ENCODE measurements at regions not wholly inside any gene's neighbourhood (a gene's known extent, or its start where the extent isn't known, plus 50 kb on each side); places are given as distances from the start of the nearest gene placed in this dataset.
A peak's percentile ranks its signal among the peaks of the same experiment; 100 is the strongest.

DNA sequence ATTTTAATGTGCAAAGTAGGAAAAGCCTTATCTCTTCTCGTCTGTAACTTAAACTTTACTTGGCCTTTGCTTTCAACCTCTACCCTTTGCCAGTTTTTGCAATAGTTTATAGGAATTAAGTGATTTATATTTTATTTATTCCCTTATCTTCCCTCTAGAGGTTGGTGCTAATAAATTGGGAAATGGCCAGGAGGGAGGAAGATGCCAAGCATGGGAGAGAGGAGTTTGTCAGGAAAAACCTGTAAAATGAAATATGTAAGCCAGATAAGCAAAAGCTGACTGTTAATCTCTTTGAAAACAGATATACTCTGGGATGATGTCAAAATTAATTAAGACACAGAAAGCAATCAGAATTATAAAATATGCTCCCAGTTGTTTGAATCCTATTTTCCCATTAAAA is 484.5 kb downstream of the NR2F1-AS1 start:
- no peak for DNase-seq

- DNase-seq: peak; percentile 4
Observed at GRCh38 chr5:93092349-93093105, 488.5 kb downstream of the NR2F1-AS1 start.

- DNase-seq: no peak
Observed at GRCh38 chr5:93090698-93091097, 490.3 kb downstream of the NR2F1-AS1 start.

- no peak for DNase-seq
Observed at GRCh38 chr5:93088592-93089389, 492.2 kb downstream of the NR2F1-AS1 start.

GRCh38 chr5:93087326-93087725 is 493.7 kb downstream of the NR2F1-AS1 start:
- DNase-seq: no peak

DNA sequence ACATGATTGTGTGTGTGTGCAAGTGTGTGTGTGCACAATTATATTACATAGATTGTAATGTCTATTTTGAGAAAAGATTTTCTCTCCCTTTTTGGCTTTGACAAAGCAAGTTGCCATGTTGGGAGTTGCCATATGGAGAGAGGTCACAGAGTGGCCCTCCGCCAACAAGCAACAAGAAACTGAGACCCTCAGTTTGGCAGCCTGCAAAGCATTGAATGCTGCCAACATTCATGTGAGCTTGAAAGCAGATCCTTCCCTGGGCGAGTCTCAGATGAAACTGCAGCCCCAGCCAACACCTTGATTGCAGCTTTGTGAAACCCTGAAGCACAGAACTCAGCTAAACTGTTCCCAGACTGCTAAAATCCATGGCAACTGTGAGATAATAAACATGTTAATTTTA is 498.0 kb downstream of the NR2F1-AS1 start:
- no peak for DNase-seq

DNA sequence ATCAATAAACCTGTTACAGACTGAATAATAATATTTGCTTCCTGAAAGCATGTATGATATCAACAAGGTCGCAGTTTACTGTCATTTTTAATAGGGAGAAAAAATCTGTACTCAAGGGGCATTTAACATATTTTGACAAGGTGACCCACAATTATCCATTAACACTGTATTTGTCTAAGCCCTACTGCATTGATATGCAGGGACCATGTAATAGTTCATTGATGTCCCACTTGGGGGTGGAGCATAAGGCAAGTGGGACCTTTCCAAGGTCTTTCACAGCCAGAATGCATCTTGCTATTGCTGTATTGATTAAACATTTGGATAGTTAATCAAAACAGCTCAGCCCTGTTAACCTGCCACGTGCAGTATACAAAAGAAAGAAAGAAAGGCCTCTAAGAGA is 502.0 kb downstream of the NR2F1-AS1 start:
- no peak for DNase-seq

GRCh38 chr5:93078082-93079038 is 502.7 kb downstream of the NR2F1-AS1 start:
- DNase-seq: no peak

DNA sequence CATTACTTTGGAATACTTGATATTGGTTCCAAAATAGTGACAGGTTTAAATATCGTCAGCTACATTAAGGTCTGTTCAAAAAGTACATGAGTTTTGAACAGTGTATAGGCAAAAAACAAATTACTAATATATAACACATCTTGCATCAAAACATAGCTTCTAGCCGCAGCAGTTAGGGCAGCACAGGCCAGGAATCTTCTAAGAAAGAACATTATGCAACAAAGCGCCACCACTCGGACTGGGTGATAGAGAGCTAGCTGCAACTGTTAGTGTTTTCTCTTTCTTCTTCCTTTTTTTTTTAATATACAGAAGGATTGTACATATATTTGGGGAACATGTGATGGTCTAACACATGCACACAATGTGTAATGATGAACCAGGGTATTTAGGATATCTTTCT is 504.5 kb downstream of the NR2F1-AS1 start:
- no peak for DNase-seq

GRCh38 chr5:93076096-93076495 is 504.9 kb downstream of the NR2F1-AS1 start:
- no peak for DNase-seq

DNA sequence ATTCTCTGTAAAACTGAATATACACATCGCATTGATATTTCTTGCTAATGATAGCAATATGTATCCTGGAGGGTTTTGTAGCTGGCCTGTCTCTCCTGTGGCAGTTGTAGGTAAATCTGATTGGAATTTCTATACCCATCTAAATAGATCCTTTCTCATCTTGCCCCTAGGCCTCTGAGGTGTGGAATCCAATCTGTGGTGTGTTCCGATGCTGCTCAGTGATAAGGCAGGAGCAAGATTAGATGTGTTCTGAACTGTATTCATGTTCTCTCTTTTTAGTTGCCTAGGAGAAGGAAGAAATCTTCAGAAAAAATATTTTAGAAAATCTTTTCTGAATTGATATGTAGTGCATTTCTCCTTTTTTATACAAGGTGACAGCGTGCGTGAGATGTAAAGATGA is 507.5 kb downstream of the NR2F1-AS1 start:
- no peak for DNase-seq

GRCh38 chr5:93072831-93073459 is 508.1 kb downstream of the NR2F1-AS1 start:
- no peak for DNase-seq

DNA sequence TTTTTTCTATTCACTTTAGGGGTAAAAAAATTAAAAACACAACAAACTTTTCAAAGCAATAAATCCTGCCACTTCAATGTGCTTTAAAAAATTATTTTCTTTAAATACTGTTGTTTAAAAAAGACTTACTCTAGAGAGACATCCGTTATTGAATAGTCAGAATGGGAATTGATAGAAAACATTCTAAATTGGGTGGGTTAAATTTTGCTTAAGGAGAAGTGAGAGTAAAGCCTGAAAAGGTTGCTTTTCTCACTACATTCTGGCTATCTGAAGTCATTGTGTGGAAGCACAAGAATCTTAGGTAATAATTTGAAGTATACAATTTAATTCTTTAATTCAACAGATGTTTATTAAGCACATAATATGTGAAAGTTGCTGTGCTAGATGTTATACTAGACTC is 509.3 kb downstream of the NR2F1-AS1 start:
- DNase-seq: no peak

DNA sequence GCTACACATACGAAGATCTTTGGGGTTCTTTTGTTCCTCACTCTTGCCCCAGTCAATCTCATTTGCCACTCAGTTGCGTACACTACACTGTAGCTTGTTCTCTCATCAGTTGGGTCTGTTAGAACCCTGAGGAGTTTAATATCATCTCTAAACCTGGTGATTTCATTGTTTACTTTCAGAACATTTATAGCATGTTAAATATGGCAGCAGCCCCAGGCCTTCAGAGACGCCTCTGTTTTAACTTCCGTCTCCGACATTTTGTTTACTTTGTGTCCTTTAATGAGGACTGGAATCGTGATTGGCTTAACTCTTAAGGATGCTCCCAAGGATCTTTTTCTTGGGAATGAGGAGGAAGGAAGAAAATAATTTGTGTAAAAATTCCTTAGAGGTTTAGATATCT is 510.1 kb downstream of the NR2F1-AS1 start:
- no peak for DNase-seq

GRCh38 chr5:93069276-93069675 is 511.7 kb downstream of the NR2F1-AS1 start:
- no peak for DNase-seq

- peak; percentile 9 for DNase-seq
Observed at GRCh38 chr5:93062548-93062947, 518.5 kb downstream of the NR2F1-AS1 start.

DNA sequence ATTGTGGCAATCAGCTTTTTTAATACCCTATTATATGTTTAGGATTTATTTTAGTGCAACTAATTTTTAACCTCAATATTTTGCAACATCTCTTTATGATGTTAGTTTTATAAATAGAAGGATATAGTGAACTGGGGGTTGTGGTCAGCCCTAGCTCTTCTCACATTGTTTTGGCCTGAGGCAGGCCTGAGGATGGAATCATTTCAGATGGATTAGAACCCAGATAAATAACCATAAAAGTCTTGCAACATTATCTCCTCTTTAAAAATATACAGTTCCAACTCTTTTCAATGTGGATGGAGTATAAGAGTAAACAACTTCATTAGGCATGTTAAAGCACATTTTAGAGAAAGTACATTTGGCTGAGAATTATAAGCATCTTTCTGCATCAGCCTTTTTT is 522.7 kb downstream of the NR2F1-AS1 start:
- no peak for DNase-seq

DNA sequence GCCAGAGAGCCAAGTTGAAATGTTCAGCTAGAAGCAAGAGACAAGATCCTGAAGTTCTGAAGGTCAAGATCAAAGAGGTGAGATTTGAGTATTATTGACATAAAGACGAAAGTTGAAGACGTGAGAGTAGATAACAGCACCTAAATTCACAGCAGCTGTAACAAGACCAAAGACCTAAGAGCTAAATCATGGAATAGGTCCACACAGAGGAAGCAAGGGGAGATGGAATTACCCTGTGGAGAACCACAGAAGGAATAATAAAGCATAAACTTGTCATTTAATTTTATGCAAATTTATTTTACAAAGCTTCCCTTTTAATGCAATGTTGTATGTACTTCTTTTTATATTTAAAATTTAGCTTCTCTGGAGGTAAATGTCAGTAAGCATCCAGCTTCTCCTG is 523.7 kb downstream of the NR2F1-AS1 start:
- DNase-seq: no peak

GRCh38 chr5:93055971-93056370 is 525.0 kb downstream of the NR2F1-AS1 start:
- no peak for DNase-seq

GRCh38 chr5:93055561-93055960 is 525.5 kb downstream of the NR2F1-AS1 start:
- no peak for DNase-seq

GRCh38 chr5:93054424-93055163 is 526.4 kb downstream of the NR2F1-AS1 start:
- no peak for DNase-seq

GRCh38 chr5:93053825-93054224 is 527.2 kb downstream of the NR2F1-AS1 start:
- DNase-seq: no peak

Data from NCI-H1092 treated with DMSO at 0.1 percent for 48 hours (cell line).